Neural progenitor cell (in vitro differentiated cells): ENCODE measurements at regions not wholly inside any gene's neighbourhood (a gene's known extent, or its start where the extent isn't known, plus 50 kb on each side); places are given as distances from the start of the nearest gene placed in this dataset.

ENCODE experiments used
- DNase-seq: peaks from one replicate; pipeline ENCODE4 v3.0.0-alpha.2; 2016; ENCODE audit warnings: low spot score
- H2AFZ ChIP-seq: fragments of 200-600 bp; sonication (generic); replicated peaks from 2 replicates; pipeline ENCODE4 v1.6.1; 2016; ENCODE audit warnings: antibody characterized with exemption
- H3F3A ChIP-seq: fragments of 200-600 bp; sonication (generic); 2 replicates; pipeline ENCODE4 v1.6.1; 2016; ENCODE audit warnings: antibody characterized with exemption, low read depth
- H3K27ac ChIP-seq: fragments of 200-600 bp; sonication (generic); 2 replicates; pipeline ENCODE4 v1.5.1; 2016; ENCODE audit warnings: mild to moderate bottlenecking
- H3K27me3 ChIP-seq: fragments of 200-600 bp; sonication (generic); 2 replicates; pipeline ENCODE4 v1.6.1; 2016; ENCODE audit warnings: mild to moderate bottlenecking, moderate library complexity
- H3K36me3 ChIP-seq: fragments of 200-600 bp; sonication (generic); 2 replicates; pipeline ENCODE4 v1.5.1; 2016
- H3K4me1 ChIP-seq: fragments of 200-600 bp; sonication (generic); 2 replicates; pipeline ENCODE4 v1.6.1; 2016; ENCODE audit warnings: mixed run types
- H3K4me2 ChIP-seq: fragments of 200-600 bp; sonication (generic); 2 replicates; pipeline ENCODE4 v1.6.1; 2016
- H3K4me3 ChIP-seq: fragments of 200-600 bp; sonication (generic); 2 replicates; pipeline ENCODE4 v1.5.1; 2016
- H3K79me2 ChIP-seq: fragments of 200-600 bp; sonication (generic); 2 replicates; pipeline ENCODE4 v1.6.1; 2016; ENCODE audit warnings: low read depth
- H3K9ac ChIP-seq: fragments of 200-600 bp; sonication (generic); 2 replicates; pipeline ENCODE4 v1.6.1; 2016
- H3K9me3 ChIP-seq: fragments of 200-600 bp; sonication (generic); 2 replicates; pipeline ENCODE4 v1.5.1; 2016; ENCODE audit warnings: low read depth
- H4K20me1 ChIP-seq: fragments of 200-600 bp; sonication (generic); 2 replicates; pipeline ENCODE4 v1.6.1; 2016; ENCODE audit warnings: low read depth
- H3K27ac Mint-ChIP-seq: 3 replicates; pipeline ENCODE4 v1.8.0; 2021; ENCODE audit warnings: mixed read lengths
- H3K27me3 Mint-ChIP-seq: 2 replicates; pipeline ENCODE4 v1.8.0; 2022; ENCODE audit warnings: low read depth, mild to moderate bottlenecking, inconsistent platforms, moderate library complexity, mixed read lengths; ENCODE audit not compliant: insufficient read depth
- H3K36me3 Mint-ChIP-seq: 3 replicates; pipeline ENCODE4 v1.8.0; 2021; ENCODE audit warnings: mixed read lengths
- H3K4me1 Mint-ChIP-seq: 3 replicates; pipeline ENCODE4 v1.8.0; 2021; ENCODE audit warnings: mixed read lengths
- H3K4me3 Mint-ChIP-seq: 3 replicates; pipeline ENCODE4 v1.8.0; 2021; ENCODE audit warnings: mild to moderate bottlenecking, moderate library complexity, mixed read lengths
- H3K9me3 Mint-ChIP-seq: 3 replicates; pipeline ENCODE4 v1.8.0; 2020; ENCODE audit warnings: mixed read lengths
- CTCF ChIP-seq: fragments of 200-600 bp; sonication (generic); IDR thresholded peaks from 2 replicates; pipeline ENCODE4 v1.5.1; 2017; ENCODE audit warnings: antibody characterized with exemption, mild to moderate bottlenecking
- EZH2 ChIP-seq: fragments of 200-600 bp; sonication (generic); IDR thresholded peaks from 2 replicates; pipeline ENCODE4 v1.6.1; 2017; ENCODE audit warnings: antibody characterized with exemption, mild to moderate bottlenecking, moderate library complexity
- EZH2phosphoT487 ChIP-seq: fragments of 200-600 bp; sonication (generic); IDR thresholded peaks from 2 replicates; pipeline ENCODE4 v1.6.1; 2017; ENCODE audit warnings: antibody characterized with exemption

GRCh38 chr3:3499012-3499562, 300.1 kb upstream of the LRRN1 start:
- H3K9ac ChIP-seq, result no peak overlapping the region
- Mint-ChIP-seq H3K4me1 (no peaks in the 10 kb centered on the region), H3K27ac (no peak overlapping the region), H3K9me3 (no peaks in the 10 kb centered on the region), H3K27me3 (no peaks in the 10 kb centered on the region), H3K36me3 (no peaks in the 10 kb centered on the region), H3K4me3 (no peak overlapping the region)
- no peak for DNase-seq
- no peaks in the 10 kb centered on the region for H3K79me2 ChIP-seq
- H2AFZ ChIP-seq, result no peak overlapping the region
- H3F3A ChIP-seq, result no peaks in the 10 kb centered on the region
- H3K36me3 ChIP-seq, result no peaks in the 10 kb centered on the region
- no peak overlapping the region for H3K4me3 ChIP-seq
- H3K27me3 ChIP-seq, result no peaks in the 10 kb centered on the region
- H3K9me3 ChIP-seq, result no peaks in the 10 kb centered on the region
- no peak overlapping the region for H3K27ac ChIP-seq
- H4K20me1 ChIP-seq, result no peaks in the 10 kb centered on the region
- TF ChIP-seq EZH2phosphoT487 (no peak), CTCF (no peak), EZH2 (no peak)
- H3K4me1 ChIP-seq, result no peaks in the 10 kb centered on the region
- H3K4me2 ChIP-seq, result no peak overlapping the region

GRCh38 chr3:3495611-3496010, 303.6 kb upstream of the LRRN1 start:
- no peaks in the 10 kb centered on the region for H3K4me1 Mint-ChIP-seq
- H3K27ac Mint-ChIP-seq, result no peak overlapping the region
- no peak overlapping the region for H3K4me3 ChIP-seq
- no peaks in the 10 kb centered on the region for H3K4me1 ChIP-seq
- H3K4me2 ChIP-seq, result no peak overlapping the region
- DNase-seq, result no peak
- H3K27me3 Mint-ChIP-seq, result no peaks in the 10 kb centered on the region
- no peaks in the 10 kb centered on the region for H3F3A ChIP-seq
- H2AFZ ChIP-seq, result no peak overlapping the region
- no peaks in the 10 kb centered on the region for H3K27me3 ChIP-seq
- TF ChIP-seq CTCF (no peak), EZH2phosphoT487 (no peak), EZH2 (no peak)
- no peak overlapping the region for H3K27ac ChIP-seq
- H3K4me3 Mint-ChIP-seq, result no peak overlapping the region
- no peaks in the 10 kb centered on the region for H3K36me3 Mint-ChIP-seq
- H3K9me3 Mint-ChIP-seq, result peaks cover 10% of the 10 kb centered on the region
- H4K20me1 ChIP-seq, result no peaks in the 10 kb centered on the region
- H3K36me3 ChIP-seq, result no peaks in the 10 kb centered on the region
- no peaks in the 10 kb centered on the region for H3K79me2 ChIP-seq
- H3K9me3 ChIP-seq, result no peaks in the 10 kb centered on the region
- no peak overlapping the region for H3K9ac ChIP-seq

GRCh38 chr3:3476669-3477068, 297.2 kb upstream of the CRBN start:
- Histone ChIP-seq H3K79me2 (no peaks in the 10 kb centered on the region), H2AFZ (no peak overlapping the region), H3K9ac (no peak overlapping the region), H3K4me1 (no peaks in the 10 kb centered on the region), H3F3A (no peaks in the 10 kb centered on the region), H3K4me3 (no peak overlapping the region), H3K36me3 (no peaks in the 10 kb centered on the region), H3K4me2 (no peak overlapping the region), H3K27me3 (peaks cover 13% of the 10 kb centered on the region), H3K9me3 (no peaks in the 10 kb centered on the region), H4K20me1 (no peaks in the 10 kb centered on the region), H3K27ac (no peak overlapping the region)
- Mint-ChIP-seq H3K9me3 (no peaks in the 10 kb centered on the region), H3K4me3 (no peak overlapping the region), H3K27me3 (no peaks in the 10 kb centered on the region), H3K36me3 (no peaks in the 10 kb centered on the region), H3K27ac (no peak overlapping the region), H3K4me1 (no peaks in the 10 kb centered on the region)
- DNase-seq, result no peak
- TF ChIP-seq EZH2 (no peak), CTCF (no peak), EZH2phosphoT487 (no peak)
